HG02870 (cell line): ENCODE measurements at regions not wholly inside any gene's neighbourhood (a gene's known extent, or its start where the extent isn't known, plus 50 kb on each side); places are given as distances from the start of the nearest gene placed in this dataset.

Experiments used
- ATAC-seq: cut with Tn5 transposase; IDR thresholded peaks from one replicate; pipeline ENCODE4 v1.9.1; 2021; ENCODE audit warnings: mild to moderate bottlenecking, moderate library complexity; ENCODE audit not compliant: unreplicated experiment

GRCh38 chr22:48459859-48460823 lies 1367.5 kb downstream of the BRD1 start:
- ATAC-seq: no peak

GRCh38 chr22:48459259-48459658 lies 1368.4 kb downstream of the BRD1 start:
- no peak for ATAC-seq

- ATAC-seq: no peak
These were observed 1371.2 kb downstream of the BRD1 start for GRCh38 chr22:48456449-48456848.

- ATAC-seq: no peak
These were observed 1373.8 kb downstream of the BRD1 start for GRCh38 chr22:48453751-48454485.

GRCh38 chr22:48453171-48453570 lies 1374.5 kb downstream of the BRD1 start:
- no peak for ATAC-seq

GRCh38 chr22:48452766-48453165 lies 1374.9 kb downstream of the BRD1 start:
- no peak for ATAC-seq

GRCh38 chr22:48451891-48452290 lies 1375.8 kb downstream of the BRD1 start:
- no peak for ATAC-seq

- ATAC-seq: no peak
These were observed 1377.4 kb downstream of the BRD1 start for GRCh38 chr22:48450188-48450825.

- no peak for ATAC-seq
These were observed 1378.0 kb downstream of the BRD1 start for GRCh38 chr22:48449466-48450187.

- ATAC-seq: no peak
These were observed 1378.9 kb downstream of the BRD1 start for GRCh38 chr22:48448821-48449220.

GRCh38 chr22:48445113-48445827 lies 1382.4 kb downstream of the BRD1 start:
- no peak for ATAC-seq

GRCh38 chr22:48444320-48445112 lies 1383.2 kb downstream of the BRD1 start:
- peak; percentile 71 for ATAC-seq

- ATAC-seq: no peak
These were observed 1384.0 kb downstream of the BRD1 start for GRCh38 chr22:48443680-48444079.

GRCh38 chr22:48442663-48443062 lies 1385.0 kb downstream of the BRD1 start:
- ATAC-seq: no peak

GRCh38 chr22:48441553-48441850 lies 1386.2 kb downstream of the BRD1 start:
- ATAC-seq: no peak

- no peak for ATAC-seq
These were observed 1386.8 kb downstream of the BRD1 start for GRCh38 chr22:48440673-48441552.

GRCh38 chr22:48440176-48440575 lies 1387.5 kb downstream of the BRD1 start:
- no peak for ATAC-seq

GRCh38 chr22:48439560-48440135 lies 1388.0 kb downstream of the BRD1 start:
- ATAC-seq: no peak
